Daoy (cell line): ENCODE measurements at regions not wholly inside any gene's neighbourhood (a gene's known extent, or its start where the extent isn't known, plus 50 kb on each side); places are given as distances from the start of the nearest gene placed in this dataset.
"Not testable (repeated sequence)": the region's sequence is repeated elsewhere in the genome, so short reads cannot be mapped to it uniquely, and the experiment has no call there.

Source experiments
- DNase-seq: peaks from one replicate; pipeline ENCODE4 v3.0.0-alpha.2; 2015; ENCODE audit warnings: low read depth

GRCh38 chr6:26232940-26233648 lies 131.9 kb upstream of the BTN3A2 start:
- DNase-seq: no peak

- DNase-seq: peak; percentile 50
These were observed 131.2 kb upstream of the BTN3A2 start for GRCh38 chr6:26233649-26234420.

- peak; percentile 77 for DNase-seq
These were observed 130.3 kb upstream of the BTN3A2 start for GRCh38 chr6:26234421-26235301.

- no peak for DNase-seq
These were observed 129.7 kb upstream of the BTN3A2 start for GRCh38 chr6:26235302-26235670.

GRCh38 chr6:26239415-26239814 lies 125.6 kb upstream of the BTN3A2 start:
- not testable (repeated sequence) for DNase-seq

- no peak for DNase-seq
These were observed 124.6 kb upstream of the BTN3A2 start for GRCh38 chr6:26240157-26241032.

GRCh38 chr6:26241033-26241895 lies 123.7 kb upstream of the BTN3A2 start:
- no peak for DNase-seq

- no peak for DNase-seq
These were observed 121.9 kb upstream of the BTN3A2 start for GRCh38 chr6:26243132-26243531.

- no peak for DNase-seq
These were observed 121.2 kb upstream of the BTN3A2 start for GRCh38 chr6:26243752-26244151.

GRCh38 chr6:26246058-26246457 lies 118.9 kb upstream of the BTN3A2 start:
- no peak for DNase-seq

GRCh38 chr6:26246553-26246952 lies 118.4 kb upstream of the BTN3A2 start:
- DNase-seq: no peak

GRCh38 chr6:26249707-26249956 lies 115.4 kb upstream of the BTN3A2 start:
- no peak for DNase-seq

- DNase-seq: peak; percentile 78
These were observed 114.9 kb upstream of the BTN3A2 start for GRCh38 chr6:26249957-26250697.

- DNase-seq: no peak
These were observed 114.3 kb upstream of the BTN3A2 start for GRCh38 chr6:26250698-26251044.

- peak; percentile 40 for DNase-seq
These were observed 113.5 kb upstream of the BTN3A2 start for GRCh38 chr6:26251354-26252076.

- DNase-seq: no peak
These were observed 112.9 kb upstream of the BTN3A2 start for GRCh38 chr6:26252077-26252472.

GRCh38 chr6:26254724-26255123 lies 110.3 kb upstream of the BTN3A2 start:
- no peak for DNase-seq

- DNase-seq: no peak
These were observed 107.7 kb upstream of the BTN3A2 start for GRCh38 chr6:26257272-26257671.

GRCh38 chr6:26258212-26258977 lies 106.6 kb upstream of the BTN3A2 start:
- DNase-seq: no peak
